Activated T-cell treated with anti-CD3 and anti-CD28 coated beads for 48 hours (primary cell): ENCODE measurements at regions not wholly inside any gene's neighbourhood (a gene's known extent, or its start where the extent isn't known, plus 50 kb on each side); places are given as distances from the start of the nearest gene placed in this dataset.
"Not testable (repeated sequence)": the region's sequence is repeated elsewhere in the genome, so short reads cannot be mapped to it uniquely, and the experiment has no call there.

Experiments
- DNase-seq: peaks from one replicate; pipeline ENCODE4 v3.0.0-alpha.2; 2020; ENCODE audit warnings: low read depth

GRCh38 chr2:235105821-235106359 lies 154.1 kb downstream of the SH3BP4 start:
- no peak for DNase-seq

DNA sequence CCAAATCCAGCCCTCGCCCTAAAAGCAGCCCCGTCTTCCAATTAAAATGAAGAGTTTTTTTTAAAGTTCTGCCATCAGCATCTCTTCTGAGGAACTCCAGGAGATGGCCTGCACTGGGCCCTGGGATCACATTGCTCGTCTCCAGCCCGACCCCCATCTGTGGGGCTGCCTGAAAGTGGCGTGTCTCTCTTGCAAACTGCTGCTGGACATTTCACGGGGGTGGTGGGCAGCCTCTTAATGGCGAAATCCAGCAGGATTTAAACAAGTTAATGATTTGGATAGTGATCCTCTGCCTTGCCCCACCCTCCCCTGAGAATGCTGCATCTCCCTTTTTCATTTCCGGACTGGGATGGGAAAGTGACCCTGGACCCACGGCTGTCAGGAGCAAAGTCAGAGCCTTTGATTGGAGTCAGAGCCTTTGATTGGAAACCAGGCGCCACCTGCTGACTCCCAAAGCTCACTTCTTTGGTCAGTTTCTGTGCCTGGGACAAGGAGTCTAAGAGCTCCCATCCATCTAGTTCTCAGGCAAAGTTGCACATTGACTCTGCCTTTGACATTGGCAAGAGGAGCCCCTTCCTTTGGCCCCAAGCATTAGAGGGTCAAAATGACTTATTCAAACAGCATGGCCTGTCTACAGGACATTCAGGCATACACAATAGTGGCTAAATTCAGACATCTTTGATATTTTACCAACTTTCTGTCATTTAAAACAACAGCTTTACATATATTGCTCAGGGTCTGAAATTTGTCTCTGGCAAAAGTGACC lies 155.2 kb downstream of the SH3BP4 start:
- no peak for DNase-seq

GRCh38 chr2:235107640-235107951 lies 155.8 kb downstream of the SH3BP4 start:
- DNase-seq = no peak

DNA sequence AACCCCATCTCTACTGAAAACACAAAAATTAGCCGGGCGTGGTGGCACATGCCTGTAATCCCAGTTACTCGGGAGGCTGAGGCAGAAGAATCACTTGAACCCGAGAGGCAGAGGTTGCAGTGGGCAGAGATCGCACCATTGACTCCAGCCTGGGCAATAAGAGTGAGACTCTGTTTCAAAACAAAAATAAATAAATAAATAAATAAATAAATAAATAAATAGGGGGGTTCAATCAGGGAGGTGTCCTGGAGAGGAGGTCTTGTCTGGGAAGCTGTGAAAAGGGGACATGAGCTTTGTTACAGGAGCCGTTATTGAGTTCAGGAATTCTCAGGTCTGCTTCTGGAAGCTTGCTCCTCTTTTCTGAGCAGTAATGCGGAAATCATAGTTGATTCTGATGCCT lies 157.7 kb downstream of the SH3BP4 start:
- not testable (repeated sequence) for DNase-seq

DNA sequence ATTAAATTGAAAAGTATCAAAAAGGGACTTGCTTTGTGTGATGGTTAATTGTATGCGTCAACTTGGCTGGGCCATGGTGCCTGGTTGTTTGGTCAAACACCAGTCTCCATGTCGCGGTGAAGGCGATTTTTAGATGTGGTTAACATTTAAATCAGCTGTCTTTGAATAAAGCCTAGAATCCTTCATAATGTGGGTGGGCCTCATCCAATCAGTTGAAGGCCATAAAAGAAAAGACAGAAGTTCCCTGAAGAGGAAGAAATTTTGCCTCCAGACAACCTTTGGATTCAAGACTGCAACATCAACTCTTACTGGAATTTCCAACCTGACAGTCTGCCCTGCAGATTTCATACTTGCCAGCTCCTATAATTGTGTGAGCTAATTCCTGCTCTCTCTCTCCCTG lies 160.5 kb downstream of the SH3BP4 start:
- no peak for DNase-seq

GRCh38 chr2:235113854-235114253 lies 162.0 kb downstream of the SH3BP4 start:
- no peak for DNase-seq

GRCh38 chr2:235114286-235114685 lies 162.5 kb downstream of the SH3BP4 start:
- no peak for DNase-seq

GRCh38 chr2:235115521-235115920 lies 163.7 kb downstream of the SH3BP4 start:
- no peak for DNase-seq

GRCh38 chr2:235116885-235117492 lies 165.2 kb downstream of the SH3BP4 start:
- DNase-seq = no peak

GRCh38 chr2:235126768-235127167 lies 175.0 kb downstream of the SH3BP4 start:
- DNase-seq = no peak

DNA sequence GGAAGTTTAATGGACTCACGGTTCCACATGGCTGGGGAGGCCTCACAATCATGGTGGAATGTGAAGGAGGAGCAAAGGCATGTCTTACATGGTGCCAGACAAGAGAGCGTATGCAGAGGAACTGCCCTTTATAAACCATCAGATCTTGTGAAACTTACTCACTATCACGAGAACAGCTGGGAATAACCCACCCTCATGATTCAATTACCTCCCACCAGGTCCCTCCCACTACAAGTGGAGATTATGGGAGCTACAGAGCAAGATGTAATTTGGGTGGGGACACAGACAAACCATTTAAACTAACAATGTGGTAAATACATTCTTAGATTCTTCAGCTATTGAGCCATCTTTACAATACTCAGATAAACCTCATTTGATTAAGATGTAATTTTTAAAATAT lies 176.1 kb downstream of the SH3BP4 start:
- DNase-seq = no peak

GRCh38 chr2:235129850-235130249 lies 178.0 kb downstream of the SH3BP4 start:
- DNase-seq = no peak

DNA sequence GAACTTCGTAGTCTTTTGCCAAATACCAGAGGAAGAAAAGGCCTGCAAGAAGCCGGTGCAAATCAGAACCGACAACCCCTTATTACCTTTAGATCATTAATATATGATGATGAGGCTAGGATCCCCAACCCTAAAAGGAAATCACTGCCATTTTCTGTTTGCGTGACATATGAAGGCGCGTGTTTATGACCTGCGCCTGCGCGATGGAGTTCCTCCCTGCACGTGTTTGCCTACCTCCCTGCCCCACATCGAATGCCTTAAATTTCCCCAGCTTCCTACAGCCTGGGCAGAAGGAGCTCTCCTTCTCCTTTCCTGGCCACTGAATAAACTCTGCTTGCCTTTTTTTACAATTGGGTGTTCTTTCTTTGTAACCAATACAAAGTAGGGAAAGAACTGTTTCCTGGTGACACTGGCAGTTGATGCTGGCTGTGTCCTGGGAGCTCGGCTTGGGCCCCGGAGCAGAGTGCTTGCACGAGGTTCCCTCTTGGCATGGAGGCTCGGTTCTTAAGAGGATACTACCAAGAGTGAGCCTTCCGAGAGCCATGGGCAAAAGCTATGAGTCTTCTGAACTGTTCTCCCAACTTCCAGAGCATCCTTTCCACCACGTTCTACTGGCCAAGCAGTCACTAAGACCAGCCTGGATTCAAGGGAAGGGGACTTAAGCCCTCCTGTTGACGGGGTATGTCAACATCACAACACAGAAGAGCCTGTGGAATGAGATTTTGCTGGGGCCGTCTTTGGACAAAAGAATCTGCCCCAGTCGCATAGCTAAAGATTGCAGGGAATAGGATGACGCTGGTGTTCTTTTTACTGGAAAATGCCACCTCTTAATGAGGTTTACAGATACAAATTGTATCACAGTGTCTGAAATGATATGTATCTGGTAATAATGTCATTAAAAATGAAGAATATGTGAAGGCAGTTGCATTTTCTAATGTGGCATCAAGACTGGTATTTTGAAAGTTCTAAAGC lies 179.8 kb downstream of the SH3BP4 start:
- DNase-seq = no peak

- DNase-seq = no peak
Measured at GRCh38 chr2:235132651-235133050, 180.8 kb downstream of the SH3BP4 start.

DNA sequence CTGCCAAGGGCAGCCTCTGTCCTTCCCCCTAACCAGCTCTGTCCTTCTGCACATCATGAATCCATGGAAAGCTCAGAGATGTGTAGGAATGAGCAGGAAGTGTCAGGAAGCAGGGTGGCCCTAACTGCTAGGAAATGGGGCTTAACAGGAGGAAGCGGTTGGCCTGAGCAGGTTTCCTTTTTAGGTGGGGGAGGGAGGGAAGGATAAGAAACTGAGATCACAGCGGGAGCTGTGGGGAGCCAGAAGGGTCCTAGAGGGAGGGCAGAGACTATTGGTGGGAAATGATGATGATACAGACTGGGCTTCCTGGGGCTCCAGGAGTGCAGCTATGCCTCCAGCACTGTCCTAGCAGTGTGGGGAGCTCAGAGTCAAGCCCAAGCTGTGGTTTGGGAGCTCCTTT lies 182.0 kb downstream of the SH3BP4 start:
- DNase-seq = no peak

GRCh38 chr2:235134420-235134819 lies 182.6 kb downstream of the SH3BP4 start:
- DNase-seq = no peak

- no peak for DNase-seq
Measured at GRCh38 chr2:235135195-235135965, 183.6 kb downstream of the SH3BP4 start.

DNA sequence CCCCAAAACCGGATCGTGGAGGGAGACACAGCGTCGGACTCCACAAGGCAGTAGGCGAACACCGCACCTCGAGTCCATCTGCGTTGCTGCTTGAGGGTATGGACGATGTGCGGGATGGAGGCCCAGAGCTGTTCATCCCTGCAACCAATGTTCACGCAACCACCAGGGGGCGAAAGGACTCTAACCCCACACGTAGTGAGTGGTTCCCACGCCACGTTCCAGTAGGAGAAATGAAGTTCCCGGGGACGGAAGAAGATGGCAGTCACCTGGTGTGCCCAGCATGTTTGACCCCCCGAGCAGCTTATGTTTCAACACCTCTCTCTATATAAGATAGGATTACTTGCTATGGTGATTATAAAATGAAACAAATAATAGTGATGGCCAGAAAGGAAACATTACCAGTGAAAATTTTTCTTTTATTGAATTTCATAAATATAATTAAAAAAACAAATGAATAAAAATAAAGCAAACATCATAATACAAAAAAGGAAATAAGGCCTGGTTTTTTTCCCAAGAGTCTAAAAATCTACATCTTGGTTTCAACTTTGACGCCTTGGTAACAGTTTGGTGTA lies 184.3 kb downstream of the SH3BP4 start:
- DNase-seq = peak; percentile 44

GRCh38 chr2:235138339-235138738 lies 186.5 kb downstream of the SH3BP4 start:
- DNase-seq = no peak

DNA sequence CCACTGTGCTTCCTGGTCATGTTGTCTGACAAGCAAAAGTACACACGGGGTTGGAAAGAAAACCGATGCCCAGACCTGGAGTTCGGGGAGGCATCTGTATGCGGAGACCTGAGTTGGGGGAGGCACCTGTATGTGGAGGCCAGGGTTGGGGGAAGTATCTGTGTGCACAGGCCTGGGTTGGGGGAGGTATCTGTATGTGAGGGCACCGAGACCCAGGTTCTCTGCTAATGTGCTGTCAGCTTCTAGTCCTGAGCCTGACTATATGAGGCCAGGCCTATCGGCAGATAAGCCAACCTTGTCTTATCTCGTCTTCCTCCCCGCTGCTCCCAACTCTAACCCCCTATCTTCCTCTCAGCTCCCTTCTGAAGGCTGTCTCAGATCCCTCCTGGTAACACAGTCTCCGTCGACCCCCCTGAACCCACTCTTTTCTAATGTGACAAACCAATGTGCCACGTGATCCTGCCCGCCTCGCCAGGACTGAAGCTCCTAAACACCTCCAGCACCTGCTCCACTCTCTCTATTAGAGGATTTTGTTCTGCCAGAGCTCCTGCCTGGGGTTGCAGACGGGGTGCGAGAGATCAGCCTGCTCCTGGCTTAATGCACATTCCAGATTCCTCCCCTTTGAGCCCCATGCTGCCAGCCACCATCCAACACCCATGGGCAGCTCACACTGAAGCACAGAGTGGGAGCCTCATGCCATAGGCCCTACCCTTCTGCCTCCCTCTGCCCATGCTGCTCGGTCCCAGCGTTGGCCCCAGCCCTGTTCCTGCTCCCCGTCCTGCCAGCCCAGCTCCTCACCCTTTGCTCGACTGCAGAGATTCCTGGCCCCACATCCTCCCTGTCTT lies 188.4 kb downstream of the SH3BP4 start:
- DNase-seq = no peak

- DNase-seq = no peak
Measured at GRCh38 chr2:235140801-235141081, 188.9 kb downstream of the SH3BP4 start.
